HG03097 (cell line): ENCODE measurements at regions not wholly inside any gene's neighbourhood (a gene's known extent, or its start where the extent isn't known, plus 50 kb on each side); places are given as distances from the start of the nearest gene placed in this dataset.
"Not testable (repeated sequence)": the region's sequence is repeated elsewhere in the genome, so short reads cannot be mapped to it uniquely, and the experiment has no call there.

Experiments used
- ATAC-seq: cut with Tn5 transposase; IDR thresholded peaks from one replicate; pipeline ENCODE4 v1.9.1; 2021; ENCODE audit not compliant: unreplicated experiment, low FRiP score

DNA sequence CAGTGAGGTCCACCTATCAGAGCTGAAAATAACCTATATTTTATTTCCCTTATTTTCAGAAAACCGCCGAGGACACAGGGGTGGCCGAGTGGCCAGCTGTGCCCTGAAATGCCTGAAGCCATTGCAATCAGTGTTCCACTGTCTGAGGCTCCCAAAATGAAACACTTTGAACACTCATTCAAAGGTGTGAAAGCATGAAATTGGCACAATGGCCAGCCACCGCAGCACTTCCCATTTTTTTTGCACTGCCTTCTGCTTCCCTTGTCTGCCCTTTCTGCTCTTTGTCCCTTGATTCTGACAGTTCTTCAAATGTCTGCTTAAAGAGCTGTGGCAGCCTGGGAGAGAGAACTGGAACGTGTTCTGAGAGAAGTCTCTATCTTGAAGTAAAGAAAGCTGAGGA is 1127.5 kb upstream of the CELF4 start:
- no peak for ATAC-seq

DNA sequence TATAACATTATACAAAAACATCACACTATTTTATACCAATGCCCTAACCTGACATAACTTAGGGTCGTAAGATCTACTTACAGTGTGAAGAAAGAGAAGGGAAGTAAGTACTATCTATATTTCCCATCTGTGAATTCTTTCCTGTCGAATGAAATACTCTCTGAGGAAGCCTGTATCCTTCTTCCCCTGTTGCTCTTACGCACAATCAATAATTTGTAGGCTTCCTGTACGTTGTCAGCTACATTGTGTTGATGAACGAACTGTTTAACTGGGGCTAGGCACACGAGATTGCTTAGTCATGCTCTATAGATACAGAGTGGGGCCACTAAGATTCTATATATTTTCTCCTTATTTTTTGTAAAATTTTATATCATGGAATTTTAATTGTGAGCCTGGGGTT is 1125.0 kb upstream of the CELF4 start:
- no peak for ATAC-seq

GRCh38 chr18:38688416-38688815 is 1122.8 kb upstream of the CELF4 start:
- no peak for ATAC-seq

DNA sequence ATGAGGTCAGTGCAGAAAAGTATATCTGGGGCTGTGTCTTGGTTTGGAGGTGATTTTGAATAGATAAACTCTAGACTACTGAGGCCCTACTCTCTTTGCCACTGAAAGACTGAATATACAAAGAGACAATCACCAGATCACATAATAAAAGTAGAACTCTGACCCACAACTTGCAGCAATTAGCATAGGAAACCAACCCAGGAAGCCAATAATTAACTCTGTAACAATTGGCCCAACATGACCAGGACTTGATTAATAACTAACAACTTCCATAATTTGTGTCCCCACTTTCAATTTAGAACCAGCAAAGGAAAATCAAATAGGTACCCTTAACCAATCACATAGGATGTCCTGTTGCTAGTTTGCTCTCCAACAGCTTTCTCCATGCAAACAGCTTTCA is 1104.9 kb upstream of the CELF4 start:
- ATAC-seq: no peak

- ATAC-seq: no peak
Measured at GRCh38 chr18:38664929-38665328, 1099.3 kb upstream of the CELF4 start.

DNA sequence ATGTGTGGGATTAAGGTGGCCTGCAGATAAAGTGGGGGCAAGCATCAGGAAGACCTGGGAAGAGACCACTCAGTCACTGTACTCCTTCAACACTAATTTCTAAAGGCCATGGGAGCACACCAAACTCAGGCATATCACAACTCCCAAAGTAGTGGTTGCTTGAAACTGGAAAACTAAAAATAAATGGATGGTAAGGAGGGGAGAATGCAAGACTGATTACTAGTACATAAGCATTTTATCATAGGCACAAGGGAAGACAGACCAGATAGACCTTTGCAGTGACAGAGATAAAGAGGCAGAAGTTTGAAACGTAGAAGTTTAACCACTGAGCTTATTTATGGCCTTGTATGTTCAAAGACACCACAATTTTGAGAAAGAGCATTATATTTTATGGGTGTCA is 1098.1 kb upstream of the CELF4 start:
- no peak for ATAC-seq

DNA sequence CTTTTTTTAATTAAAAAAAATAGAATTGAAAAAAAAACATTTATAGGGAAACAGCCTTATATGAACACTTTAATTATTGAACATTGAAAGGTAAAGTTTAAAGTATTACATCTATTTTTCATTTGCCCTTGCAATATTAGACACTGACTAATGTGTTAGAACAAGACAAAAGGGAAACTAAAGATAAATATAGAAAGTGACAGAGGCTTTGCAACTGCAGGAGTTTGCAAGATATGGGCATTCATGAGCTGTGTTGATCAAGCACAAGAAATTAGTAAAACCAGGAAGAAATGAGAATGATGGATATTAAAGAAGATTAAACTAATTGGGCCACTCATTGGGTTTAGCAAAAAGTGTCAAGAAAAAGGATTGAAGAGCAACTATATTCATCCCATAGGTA is 1097.7 kb upstream of the CELF4 start:
- ATAC-seq: no peak

- ATAC-seq: no peak
Measured at GRCh38 chr18:38654946-38655345, 1089.3 kb upstream of the CELF4 start.

DNA sequence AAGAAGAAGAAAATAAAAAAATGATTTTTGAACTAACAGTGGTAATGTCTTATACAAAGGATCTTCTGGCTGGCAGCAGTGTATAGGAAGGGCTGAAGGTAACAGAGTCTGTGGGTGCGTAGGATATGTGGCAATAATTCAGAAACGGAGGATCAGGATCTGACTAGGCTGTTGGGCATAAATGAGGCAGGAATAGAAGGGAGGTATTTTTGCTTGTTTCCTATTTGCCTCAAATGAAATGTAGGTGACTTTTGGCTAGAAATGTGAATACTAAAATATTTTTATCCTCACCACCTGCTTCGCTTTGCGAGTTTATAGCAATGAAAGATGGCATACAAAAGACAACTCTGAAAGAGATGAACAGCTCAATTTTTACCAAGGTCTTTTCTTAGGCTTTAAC is 1086.1 kb upstream of the CELF4 start:
- ATAC-seq: no peak

- no peak for ATAC-seq
Measured at GRCh38 chr18:38648179-38648578, 1082.6 kb upstream of the CELF4 start.

DNA sequence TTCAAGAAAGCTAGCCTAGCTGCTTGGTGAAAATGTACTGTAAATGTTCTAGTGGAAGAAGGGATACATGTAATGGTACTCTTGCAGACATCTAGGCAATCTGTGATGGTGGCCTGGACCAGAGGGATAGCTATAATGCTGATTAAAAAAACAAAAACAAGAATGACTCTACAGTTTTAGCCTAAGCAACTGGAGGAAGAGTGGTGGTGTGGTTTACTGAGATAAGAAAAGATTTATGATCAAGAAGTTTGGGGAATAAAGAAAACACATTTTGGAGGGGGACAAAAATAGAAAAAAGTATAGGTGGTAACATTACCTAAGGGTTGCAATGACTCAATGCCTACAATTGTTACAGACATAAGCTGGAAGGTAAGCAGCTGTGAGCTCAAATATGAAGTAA is 1080.7 kb upstream of the CELF4 start:
- ATAC-seq: no peak

DNA sequence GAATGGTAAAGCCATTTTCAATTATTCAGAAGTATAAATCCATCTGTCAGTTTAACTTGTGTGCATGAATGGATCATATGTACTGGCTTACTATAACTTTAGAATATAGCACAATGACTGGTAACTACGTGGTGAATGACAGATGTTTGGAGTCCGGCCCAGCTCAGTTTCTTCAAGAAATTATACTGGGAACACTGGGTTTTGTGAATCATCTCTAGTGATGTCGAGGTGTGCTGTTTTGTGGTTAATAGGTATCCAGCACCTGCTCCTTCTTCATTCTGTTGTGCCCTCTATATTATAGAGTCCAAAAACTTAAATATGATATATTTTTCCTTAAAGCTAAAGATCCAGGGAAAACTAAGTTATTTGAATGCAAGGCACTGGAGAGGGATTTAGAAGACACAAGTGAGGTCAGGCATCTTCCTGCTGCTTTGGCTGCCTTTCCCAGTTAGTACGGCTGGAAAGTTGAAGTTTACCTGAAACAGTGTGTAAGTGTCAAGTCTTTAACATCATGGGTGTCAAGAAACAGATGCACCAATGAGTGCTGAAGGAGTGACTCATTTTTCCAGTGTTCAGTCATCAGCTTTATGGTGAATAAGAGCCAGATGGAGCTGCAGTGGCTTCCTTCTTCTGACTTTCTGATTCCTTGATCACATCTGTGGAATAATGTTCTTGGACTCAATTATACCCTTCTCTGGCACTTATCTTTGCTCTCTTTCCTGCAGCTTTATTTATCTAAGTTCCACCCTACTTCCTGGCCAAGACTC is 1079.5 kb upstream of the CELF4 start:
- no peak for ATAC-seq

DNA sequence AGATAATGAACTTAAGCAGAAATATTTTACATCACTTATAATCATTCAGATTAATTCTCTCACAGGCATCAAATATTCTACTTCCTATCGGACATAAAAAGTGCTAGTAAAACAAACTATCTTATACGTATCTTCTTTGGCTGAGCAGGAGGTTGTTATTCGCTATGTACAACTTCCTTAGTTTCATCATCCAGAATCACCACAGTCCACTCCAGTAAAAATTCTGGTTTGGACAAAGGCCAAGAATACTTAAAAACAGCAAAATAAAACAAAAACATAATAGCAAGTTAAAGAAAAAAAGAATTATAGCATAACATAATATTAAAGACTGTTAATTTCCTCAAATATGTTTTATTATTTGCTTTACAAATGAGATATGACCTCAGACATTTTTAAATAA is 1077.1 kb upstream of the CELF4 start:
- ATAC-seq: no peak

DNA sequence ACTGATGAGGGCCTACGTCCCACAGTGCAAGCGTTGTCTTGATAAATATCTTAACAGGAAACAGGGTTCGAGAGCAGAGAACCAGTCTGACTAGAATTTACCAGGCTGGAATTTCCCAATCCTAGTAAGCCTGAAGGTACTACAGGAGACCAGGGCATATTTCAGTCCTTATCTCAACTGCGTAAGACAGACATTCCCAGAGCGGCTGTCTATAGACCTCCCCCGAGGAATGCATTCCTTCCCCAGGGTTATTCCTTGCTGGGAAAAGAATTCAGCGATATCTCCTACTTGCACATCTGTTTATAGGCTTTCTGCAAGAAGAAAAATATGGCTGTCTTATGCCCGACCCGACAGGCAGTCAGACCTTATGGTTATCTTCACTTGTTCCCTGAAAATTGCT is 1074.1 kb upstream of the CELF4 start:
- ATAC-seq: not testable (repeated sequence)

DNA sequence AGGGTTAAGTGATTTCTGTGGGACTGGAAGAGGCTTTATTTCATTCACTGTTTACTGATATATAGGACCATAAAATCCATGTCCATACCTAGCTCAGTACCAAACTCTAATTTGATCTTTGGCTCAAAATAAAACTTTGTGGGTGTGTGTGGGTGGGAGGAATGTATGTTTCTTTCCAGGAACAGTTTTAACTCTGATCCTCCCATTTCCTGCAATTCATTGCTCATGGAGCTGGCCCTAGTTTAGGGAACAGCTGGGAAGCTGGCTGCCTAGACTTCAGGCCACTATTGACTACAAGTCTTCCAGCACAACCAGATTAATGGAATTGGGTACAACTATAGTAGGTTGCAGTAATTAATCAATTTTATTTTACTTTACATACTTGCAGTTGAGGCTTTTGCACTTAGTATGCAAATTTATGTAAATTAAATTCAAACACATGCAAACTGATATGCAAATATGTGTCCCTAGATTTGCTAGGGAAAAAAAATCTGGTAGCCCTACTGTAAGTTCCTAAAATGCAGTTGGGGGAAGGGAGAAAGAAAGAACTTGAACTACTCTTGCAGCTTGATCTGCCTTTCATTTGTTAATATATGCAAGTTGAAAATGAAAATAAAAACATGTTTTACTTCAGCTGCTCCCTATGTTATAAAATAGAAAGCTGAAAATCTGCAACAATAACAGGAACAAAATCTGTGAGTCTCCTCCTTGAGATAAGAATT is 1070.3 kb upstream of the CELF4 start:
- ATAC-seq: no peak

DNA sequence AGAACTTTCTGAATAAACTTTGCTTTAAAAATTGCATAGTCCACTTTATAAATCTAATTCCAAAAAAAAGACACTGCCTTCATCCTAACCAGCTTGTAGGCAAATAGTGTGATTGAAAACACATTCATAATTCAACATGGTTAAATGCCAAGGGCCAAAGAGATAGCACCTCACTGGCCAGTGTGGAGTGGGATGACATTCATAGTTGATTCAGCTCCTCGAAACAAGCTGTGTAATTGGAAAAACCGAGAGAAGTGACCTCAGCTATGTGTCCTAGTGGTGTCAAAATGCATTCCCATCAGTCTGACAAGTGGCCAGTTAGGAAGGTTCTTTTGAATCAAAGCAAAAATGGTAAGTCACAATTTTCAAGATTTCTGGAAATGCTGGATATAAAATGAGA is 1068.5 kb upstream of the CELF4 start:
- no peak for ATAC-seq

- ATAC-seq: no peak
Measured at GRCh38 chr18:38633333-38633732, 1067.7 kb upstream of the CELF4 start.

DNA sequence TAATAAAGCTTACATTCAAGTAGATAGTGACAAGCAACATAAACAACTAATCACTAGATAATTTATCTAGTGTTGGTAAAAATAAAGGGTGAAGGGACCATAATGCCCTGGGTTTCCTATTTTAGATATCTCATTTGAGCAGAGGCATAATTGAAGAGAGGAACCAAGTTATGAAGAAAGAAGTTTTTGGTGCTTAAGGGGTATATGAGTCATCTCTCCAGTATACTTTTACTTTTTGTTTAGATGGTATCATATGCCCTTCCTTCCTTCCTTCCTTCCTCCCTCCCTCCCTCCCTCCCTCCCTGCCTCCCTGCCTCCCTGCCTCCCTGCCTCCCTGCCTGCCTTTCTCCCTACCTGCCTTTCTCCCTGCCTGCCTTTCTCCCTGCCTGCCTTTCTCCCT is 1053.5 kb upstream of the CELF4 start:
- ATAC-seq: no peak

DNA sequence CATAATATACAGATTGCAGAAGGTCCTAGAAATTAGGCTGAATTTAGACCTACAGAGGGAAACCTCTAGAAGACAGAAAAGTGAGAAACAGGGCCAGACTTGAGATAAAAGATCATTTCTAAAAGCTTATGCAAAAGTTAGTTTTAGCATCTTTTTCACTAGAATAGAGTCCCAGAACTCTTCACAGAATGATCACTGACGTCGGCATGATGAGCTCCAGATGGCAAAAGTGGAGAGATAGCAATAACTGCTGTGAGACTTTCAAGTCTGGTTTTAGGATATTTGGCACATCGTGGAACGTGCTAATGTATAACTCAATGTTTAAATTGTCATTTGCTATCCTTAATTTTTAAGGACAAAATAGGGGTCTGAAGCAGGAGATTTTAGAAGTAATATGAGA is 1050.7 kb upstream of the CELF4 start:
- ATAC-seq: no peak

DNA sequence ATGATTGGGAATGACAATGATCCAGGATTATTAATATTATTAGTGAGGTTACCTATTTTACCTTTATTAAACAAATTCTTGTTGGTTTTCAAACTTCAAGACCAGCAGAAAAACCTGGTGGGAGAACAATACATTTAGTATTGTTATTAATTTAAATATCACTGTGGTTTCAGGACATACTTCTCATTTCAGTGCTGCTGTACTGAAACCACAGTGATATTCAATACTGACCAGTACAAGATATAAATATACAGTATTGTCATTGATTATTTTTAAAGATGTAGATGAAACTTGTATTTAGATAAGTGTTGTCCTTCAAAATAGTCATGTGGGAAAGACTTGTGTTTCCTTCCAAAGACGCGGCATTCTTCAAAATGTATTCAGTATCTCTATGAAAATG is 1047.3 kb upstream of the CELF4 start:
- no peak for ATAC-seq

- ATAC-seq: peak; percentile 91
Measured at GRCh38 chr18:38611036-38611964, 1045.7 kb upstream of the CELF4 start.
